ENCODE measurements at regions not wholly inside any gene's neighbourhood (a gene's known extent, or its start where the extent isn't known, plus 50 kb on each side); places are given as distances from the start of the nearest gene placed in this dataset.
"Not testable (repeated sequence)": the region's sequence is repeated elsewhere in the genome, so short reads cannot be mapped to it uniquely, and the experiment has no call there.

GRCh38 chr16:13336335-13336734 lies 434.9 kb downstream of the SHISA9 start:
- TF ChIP-seq POLR2A (IDR thresholded peaks at IDR 0.05) (no peak), CTCF (IDR thresholded peaks at IDR 0.05) (no peak), POLR2AphosphoS5 (IDR thresholded peaks at IDR 0.05) (no peak)
- intact Hi-C loops (cut with DNase I; ENCODE audit: low total_unique reads): no loop called here

GRCh38 chr16:13336907-13337881 lies 435.8 kb downstream of the SHISA9 start:
- H3K4me3 ChIP-seq; H3K27ac ChIP-seq; H3K36me3 ChIP-seq; intact Hi-C loops (cut with DNase I; ENCODE audit: low total_unique reads); H3K9me3 ChIP-seq; DNase-seq (ENCODE audit: low spot score in 2 of 2); H3K4me1 ChIP-seq; H3K27me3 ChIP-seq: not testable (repeated sequence)

More at GRCh38 chr16:13336335-13336734, 434.9 kb downstream of the SHISA9 start:
- no peak for DNase-seq (ENCODE audit: low spot score in 2 of 2)
- Histone ChIP-seq H3K9me3 (no peaks in the 10 kb centered on the region), H3K4me1 (no peaks in the 10 kb centered on the region), H3K4me3 (no peak overlapping the region), H3K36me3 (no peaks in the 10 kb centered on the region), H3K27me3 (no peaks in the 10 kb centered on the region), H3K27ac (no peak overlapping the region)

GRCh38 chr16:13338044-13338443 lies 436.6 kb downstream of the SHISA9 start:
- H3K27me3 ChIP-seq: no peaks in the 10 kb centered on the region
- H3K27ac ChIP-seq: no peak overlapping the region
- no peak for TF ChIP-seq CTCF (IDR thresholded peaks at IDR 0.05)
- no peak for TF ChIP-seq POLR2AphosphoS5 (IDR thresholded peaks at IDR 0.05)
- TF ChIP-seq POLR2A (IDR thresholded peaks at IDR 0.05): no peak
- H3K4me1 ChIP-seq: no peaks in the 10 kb centered on the region
- DNase-seq (ENCODE audit: low spot score in 2 of 2): no peak
- H3K9me3 ChIP-seq: no peaks in the 10 kb centered on the region
- H3K4me3 ChIP-seq: no peak overlapping the region
- no peaks in the 10 kb centered on the region for H3K36me3 ChIP-seq
- intact Hi-C loops (cut with DNase I; ENCODE audit: low total_unique reads): no loop called here

- H3K27me3 ChIP-seq: no peaks in the 10 kb centered on the region
- no peak overlapping the region for H3K27ac ChIP-seq
- no peaks in the 10 kb centered on the region for H3K4me1 ChIP-seq
- no peak for DNase-seq (ENCODE audit: low spot score in 2 of 2)
- intact Hi-C loops (cut with DNase I; ENCODE audit: low total_unique reads): no loop called here
- no peaks in the 10 kb centered on the region for H3K36me3 ChIP-seq
- TF ChIP-seq POLR2AphosphoS5 (IDR thresholded peaks at IDR 0.05) (no peak), POLR2A (IDR thresholded peaks at IDR 0.05) (no peak), CTCF (IDR thresholded peaks at IDR 0.05) (no peak)
- no peaks in the 10 kb centered on the region for H3K9me3 ChIP-seq
- no peak overlapping the region for H3K4me3 ChIP-seq
These were observed 441.3 kb downstream of the SHISA9 start for GRCh38 chr16:13342675-13343074.

- no peaks in the 10 kb centered on the region for H3K36me3 ChIP-seq
- TF ChIP-seq POLR2A (IDR thresholded peaks at IDR 0.05) (no peak), CTCF (IDR thresholded peaks at IDR 0.05) (no peak), POLR2AphosphoS5 (IDR thresholded peaks at IDR 0.05) (no peak)
- H3K27ac ChIP-seq: no peak overlapping the region
- H3K4me1 ChIP-seq: no peaks in the 10 kb centered on the region
- intact Hi-C loops (cut with DNase I; ENCODE audit: low total_unique reads): no loop called here
- H3K27me3 ChIP-seq: no peaks in the 10 kb centered on the region
- DNase-seq (ENCODE audit: low spot score in 2 of 2): no peak
- no peaks in the 10 kb centered on the region for H3K9me3 ChIP-seq
- H3K4me3 ChIP-seq: no peak overlapping the region
These were observed 442.6 kb downstream of the SHISA9 start for GRCh38 chr16:13344001-13344400.
